HFFc6 (cell line): ENCODE measurements at regions not wholly inside any gene's neighbourhood (a gene's known extent, or its start where the extent isn't known, plus 50 kb on each side); places are given as distances from the start of the nearest gene placed in this dataset.

Source experiments
- DNase-seq: peaks from one replicate; pipeline ENCODE4 v3.0.0-alpha.2; 2018
- H3K27ac Mint-ChIP-seq: 2 replicates; pipeline ENCODE4 v1.8.0; 2020; ENCODE audit warnings: mild to moderate bottlenecking, mixed read lengths
- H3K27me3 Mint-ChIP-seq: 2 replicates; pipeline ENCODE4 v1.8.0; 2021; ENCODE audit warnings: mild to moderate bottlenecking, moderate library complexity, mixed read lengths; ENCODE audit not compliant: insufficient read depth
- H3K36me3 Mint-ChIP-seq: 2 replicates; pipeline ENCODE4 v1.8.0; 2021; ENCODE audit warnings: low read depth, mixed read lengths
- H3K4me1 Mint-ChIP-seq: 2 replicates; pipeline ENCODE4 v1.8.0; 2020; ENCODE audit warnings: low read depth, mixed read lengths
- H3K4me3 Mint-ChIP-seq: 2 replicates; pipeline ENCODE4 v1.8.0; 2020; ENCODE audit warnings: mild to moderate bottlenecking, moderate library complexity, mixed read lengths
- H3K9me3 Mint-ChIP-seq: 2 replicates; pipeline ENCODE4 v1.8.0; 2020; ENCODE audit warnings: mild to moderate bottlenecking, mixed read lengths
- TF ChIP-seq, protein P1 (sequence below): fragments of 200-600 bp; sonication (generic); IDR thresholded peaks from 2 replicates; pipeline ENCODE4 v1.5.0; 2021; ENCODE audit warnings: antibody characterized with exemption, mild to moderate bottlenecking

DNA sequence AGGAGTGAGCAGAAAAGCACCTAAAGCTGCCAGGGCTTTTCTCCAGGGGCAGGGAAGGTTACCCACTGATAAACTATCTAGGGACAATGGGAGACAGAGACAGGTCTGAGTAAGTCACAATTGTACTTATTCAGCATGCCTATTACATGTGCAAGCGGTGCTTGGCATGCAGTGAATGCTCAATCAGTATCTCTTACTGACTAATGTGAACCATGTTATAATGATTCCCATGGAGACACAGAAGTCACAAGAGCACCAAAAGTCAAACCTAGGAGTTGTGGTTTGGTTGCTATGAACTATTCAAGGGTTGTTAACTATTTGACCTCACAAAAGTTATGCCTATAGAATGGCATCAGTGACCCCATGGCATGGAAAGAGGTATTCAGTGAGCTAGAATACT, 50.0 kb upstream of the RASGRP1 start:
- Mint-ChIP-seq H3K9me3 (no peaks in the 10 kb centered on the region), H3K27ac (no peak overlapping the region), H3K27me3 (peaks cover 56% of the 10 kb centered on the region), H3K36me3 (no peaks in the 10 kb centered on the region; the same call in 1 of the 2 replicates), H3K4me1 (no peaks in the 10 kb centered on the region), H3K4me3 (no peak overlapping the region)
- TF ChIP-seq, protein P1, sequence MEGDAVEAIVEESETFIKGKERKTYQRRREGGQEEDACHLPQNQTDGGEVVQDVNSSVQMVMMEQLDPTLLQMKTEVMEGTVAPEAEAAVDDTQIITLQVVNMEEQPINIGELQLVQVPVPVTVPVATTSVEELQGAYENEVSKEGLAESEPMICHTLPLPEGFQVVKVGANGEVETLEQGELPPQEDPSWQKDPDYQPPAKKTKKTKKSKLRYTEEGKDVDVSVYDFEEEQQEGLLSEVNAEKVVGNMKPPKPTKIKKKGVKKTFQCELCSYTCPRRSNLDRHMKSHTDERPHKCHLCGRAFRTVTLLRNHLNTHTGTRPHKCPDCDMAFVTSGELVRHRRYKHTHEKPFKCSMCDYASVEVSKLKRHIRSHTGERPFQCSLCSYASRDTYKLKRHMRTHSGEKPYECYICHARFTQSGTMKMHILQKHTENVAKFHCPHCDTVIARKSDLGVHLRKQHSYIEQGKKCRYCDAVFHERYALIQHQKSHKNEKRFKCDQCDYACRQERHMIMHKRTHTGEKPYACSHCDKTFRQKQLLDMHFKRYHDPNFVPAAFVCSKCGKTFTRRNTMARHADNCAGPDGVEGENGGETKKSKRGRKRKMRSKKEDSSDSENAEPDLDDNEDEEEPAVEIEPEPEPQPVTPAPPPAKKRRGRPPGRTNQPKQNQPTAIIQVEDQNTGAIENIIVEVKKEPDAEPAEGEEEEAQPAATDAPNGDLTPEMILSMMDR: no peak
- DNase-seq: no peak

DNA sequence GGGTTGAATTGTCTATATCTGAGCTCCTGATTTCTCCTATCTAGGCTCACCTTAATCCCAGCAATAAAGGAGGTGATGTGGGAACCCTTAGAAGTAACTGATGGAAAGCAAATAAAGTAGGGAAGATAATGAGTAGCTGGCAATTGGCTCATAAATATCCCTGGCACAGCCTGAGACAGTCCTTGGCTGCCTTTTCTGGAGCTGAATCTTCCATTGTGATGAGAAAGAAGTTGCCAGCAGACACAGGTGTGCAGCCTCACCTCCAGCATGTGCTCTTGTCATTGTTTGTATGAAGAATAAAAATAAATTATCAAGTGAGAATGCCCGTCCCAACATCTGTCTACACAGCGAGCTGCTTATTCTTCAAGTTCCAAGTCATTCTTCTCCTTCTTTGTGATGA, 53.2 kb upstream of the RASGRP1 start:
- TF ChIP-seq, protein P1: no peak
- Mint-ChIP-seq H3K27me3 (peaks cover 49% of the 10 kb centered on the region), H3K4me1 (no peaks in the 10 kb centered on the region), H3K36me3 (no peaks in the 10 kb centered on the region; the same call in 1 of the 2 replicates), H3K4me3 (no peak overlapping the region), H3K9me3 (no peaks in the 10 kb centered on the region), H3K27ac (no peak overlapping the region)
- no peak for DNase-seq

DNA sequence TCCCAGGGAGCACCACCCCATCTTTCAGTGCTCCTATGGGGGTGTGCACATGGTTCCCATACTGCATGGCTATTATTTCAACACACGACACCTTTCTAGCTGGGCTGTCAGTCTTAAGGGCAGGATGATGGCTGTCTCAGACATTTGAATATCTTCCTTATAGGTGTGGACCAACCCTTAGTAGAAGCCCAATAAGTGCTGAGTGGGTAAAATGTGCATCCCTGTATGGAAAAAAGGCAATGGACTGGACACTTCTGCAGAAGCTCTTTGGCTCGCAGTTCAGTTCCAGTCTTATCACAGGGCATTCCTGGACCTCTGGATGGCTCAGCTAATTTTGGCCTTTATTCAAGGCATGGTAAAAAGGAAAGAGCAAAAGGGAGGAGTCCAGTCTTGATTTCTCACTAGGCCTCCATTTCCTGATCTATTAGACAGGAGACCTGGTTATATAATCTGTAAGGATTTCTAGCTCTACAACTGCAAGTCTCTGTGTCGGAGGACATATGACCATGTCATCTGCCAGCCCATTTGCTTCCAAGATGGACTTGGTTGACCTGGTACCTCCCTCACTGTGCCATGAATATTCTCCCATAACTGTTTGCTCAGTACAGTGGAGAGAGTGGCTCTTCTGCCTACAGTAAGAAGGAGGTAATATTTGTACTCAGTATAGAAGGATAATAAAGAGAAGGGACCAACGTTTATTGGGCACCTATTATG, 53.8 kb upstream of the RASGRP1 start:
- H3K4me1 Mint-ChIP-seq: no peaks in the 10 kb centered on the region
- DNase-seq: no peak
- peaks cover 48% of the 10 kb centered on the region for H3K27me3 Mint-ChIP-seq
- no peaks in the 10 kb centered on the region; the same call in 1 of the 2 replicates for H3K36me3 Mint-ChIP-seq
- TF ChIP-seq, protein P1: no peak
- H3K27ac Mint-ChIP-seq: no peak overlapping the region
- H3K4me3 Mint-ChIP-seq: no peak overlapping the region
- H3K9me3 Mint-ChIP-seq: no peaks in the 10 kb centered on the region

DNA sequence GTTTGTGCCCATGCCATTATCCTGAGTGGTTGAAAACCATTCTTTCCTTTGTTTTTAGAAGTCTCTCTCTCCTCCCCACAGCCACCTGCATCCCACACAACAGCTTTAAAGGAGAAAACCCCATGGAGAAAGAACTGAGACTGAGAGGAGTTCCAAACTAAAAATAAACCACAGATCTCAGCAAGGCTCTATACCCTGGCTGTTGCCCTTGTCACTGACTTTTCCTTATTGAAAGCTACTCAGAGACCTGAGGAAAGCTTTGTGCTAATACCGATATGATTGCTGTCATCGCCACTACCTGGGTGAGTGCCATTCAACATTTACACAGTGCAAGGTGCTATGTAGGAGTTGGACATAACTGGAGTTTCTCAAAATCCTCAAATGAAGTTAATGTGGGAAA, 55.5 kb upstream of the RASGRP1 start:
- H3K4me3 Mint-ChIP-seq: no peak overlapping the region
- TF ChIP-seq, protein P1: no peak
- no peaks in the 10 kb centered on the region for H3K36me3 Mint-ChIP-seq
- peaks cover 36% of the 10 kb centered on the region for H3K27me3 Mint-ChIP-seq
- H3K4me1 Mint-ChIP-seq: no peaks in the 10 kb centered on the region
- no peak overlapping the region for H3K27ac Mint-ChIP-seq
- no peaks in the 10 kb centered on the region for H3K9me3 Mint-ChIP-seq
- no peak for DNase-seq

DNA sequence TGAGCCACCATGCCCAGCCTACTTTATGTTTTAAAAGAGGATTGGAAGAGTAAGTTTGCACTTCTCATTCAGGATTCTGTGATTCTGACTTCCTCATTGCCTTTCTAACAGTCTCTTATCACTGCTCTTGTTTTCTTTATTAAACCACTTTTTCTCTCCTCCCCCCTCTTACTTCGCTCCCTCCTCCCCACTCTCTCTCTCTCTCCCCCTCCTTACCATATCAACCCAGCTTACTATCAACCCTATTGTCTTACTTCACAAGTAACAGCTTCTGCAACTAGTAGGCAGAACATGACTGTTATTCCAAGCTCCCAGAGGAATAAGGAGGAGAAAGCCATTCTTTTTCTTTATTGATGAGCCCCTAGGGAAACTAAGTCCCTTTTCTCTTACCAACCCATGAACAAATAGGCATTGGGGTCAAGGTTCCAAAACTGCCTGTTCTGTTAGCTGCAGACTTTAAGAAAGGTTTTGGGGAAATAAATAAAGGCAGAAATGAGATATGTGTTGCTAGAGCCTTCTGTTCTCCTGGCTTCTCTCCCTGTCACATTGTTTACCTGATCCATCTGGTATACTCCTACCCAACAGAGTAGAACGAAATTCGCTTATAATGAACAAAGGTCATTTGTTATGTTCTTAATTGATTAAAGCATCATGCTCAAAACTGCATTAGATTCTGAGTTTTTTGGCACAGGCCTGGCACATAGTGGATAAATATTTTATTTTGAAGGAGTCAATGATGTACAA, 56.4 kb upstream of the RASGRP1 start:
- TF ChIP-seq, protein P1: no peak
- no peaks in the 10 kb centered on the region for H3K4me1 Mint-ChIP-seq
- H3K27ac Mint-ChIP-seq: no peak overlapping the region
- DNase-seq: no peak
- peaks cover 32% of the 10 kb centered on the region for H3K27me3 Mint-ChIP-seq
- H3K36me3 Mint-ChIP-seq: no peaks in the 10 kb centered on the region
- no peaks in the 10 kb centered on the region for H3K9me3 Mint-ChIP-seq
- H3K4me3 Mint-ChIP-seq: no peak overlapping the region
